Bronchial epithelial cell (primary cell): ENCODE measurements at regions not wholly inside any gene's neighbourhood (a gene's known extent, or its start where the extent isn't known, plus 50 kb on each side); places are given as distances from the start of the nearest gene placed in this dataset.
A peak's percentile ranks its signal among the peaks of the same experiment; 100 is the strongest.

ENCODE experiments used
- DNase-seq: peaks from one replicate; pipeline ENCODE4 v3.0.0-alpha.2; 2010; ENCODE audit warnings: low read depth
- FAIRE-seq: peaks from 2 replicates; lab custom pipeline; 2011; peaks lifted over from hg19 to GRCh38; lab: Jason Lieb, UNC
- H3K27me3 ChIP-seq: 2 replicates; pipeline ENCODE4 v1.5.1; 2011; ENCODE audit warnings: low read length; ENCODE audit not compliant: control insufficient read depth, insufficient read depth
- H3K36me3 ChIP-seq: 2 replicates; pipeline ENCODE4 v1.5.1; 2011; ENCODE audit warnings: low read length; ENCODE audit not compliant: control insufficient read depth, insufficient read depth
- H3K4me3 ChIP-seq: 2 replicates; pipeline ENCODE4 v1.5.1; 2011; ENCODE audit warnings: mild to moderate bottlenecking, low read depth, low read length, control low read depth
- CTCF ChIP-seq: IDR thresholded peaks from 2 replicates; pipeline ENCODE4 v1.5.1; 2011; ENCODE audit warnings: mild to moderate bottlenecking, moderate library complexity, low read length, control low read depth, inconsistent platforms; ENCODE audit not compliant: insufficient read depth, severe bottlenecking

- Histone ChIP-seq H3K27me3 (no peaks in the 10 kb centered on the region), H3K36me3 (no peaks in the 10 kb centered on the region), H3K4me3 (no peak overlapping the region)
- DNase-seq, result no peak
- TF ChIP-seq CTCF, result no peak
- FAIRE-seq, result no peak
These were observed 251.8 kb upstream of the ADARB2 start for GRCh38 chr10:1989090-1989489.

GRCh38 chr10:1981976-1982375 lies 244.7 kb upstream of the ADARB2 start:
- FAIRE-seq (no peak), DNase-seq (no peak)
- TF ChIP-seq CTCF, result no peak
- Histone ChIP-seq H3K27me3 (no peaks in the 10 kb centered on the region), H3K4me3 (no peak overlapping the region), H3K36me3 (no peaks in the 10 kb centered on the region)

- DNase-seq (no peak), FAIRE-seq (no peak)
- Histone ChIP-seq H3K4me3 (no peak overlapping the region), H3K36me3 (no peaks in the 10 kb centered on the region), H3K27me3 (no peaks in the 10 kb centered on the region)
- no peak for TF ChIP-seq CTCF
These were observed 243.1 kb upstream of the ADARB2 start for GRCh38 chr10:1980459-1980858.

- no peak for TF ChIP-seq CTCF
- Histone ChIP-seq H3K27me3 (no peaks in the 10 kb centered on the region), H3K36me3 (no peaks in the 10 kb centered on the region), H3K4me3 (no peak overlapping the region)
- FAIRE-seq (no peak), DNase-seq (peak; percentile 42)
These were observed 241.3 kb upstream of the ADARB2 start for GRCh38 chr10:1978584-1978983.

GRCh38 chr10:1977461-1977860 lies 240.1 kb upstream of the ADARB2 start:
- TF ChIP-seq CTCF, result no peak
- H3K27me3 ChIP-seq, result no peaks in the 10 kb centered on the region
- H3K4me3 ChIP-seq, result no peak overlapping the region
- no peaks in the 10 kb centered on the region for H3K36me3 ChIP-seq
- FAIRE-seq (no peak), DNase-seq (no peak)

- no peak for TF ChIP-seq CTCF
- no peaks in the 10 kb centered on the region for H3K27me3 ChIP-seq
- no peak for DNase-seq
- H3K4me3 ChIP-seq, result no peak overlapping the region
- H3K36me3 ChIP-seq, result no peaks in the 10 kb centered on the region
- no peak for FAIRE-seq
These were observed 235.1 kb upstream of the ADARB2 start for GRCh38 chr10:1972406-1972805.
